ENCODE measurements at regions not wholly inside any gene's neighbourhood (a gene's known extent, or its start where the extent isn't known, plus 50 kb on each side); places are given as distances from the start of the nearest gene placed in this dataset.

GRCh38 chr7:94280851-94281250 lies 113.8 kb upstream of the COL1A2 start:
- H3K4me1 Mint-ChIP-seq (ENCODE audit: low read depth) = peaks cover 8% of the 10 kb centered on the region
- no peaks in the 10 kb centered on the region for H3K9me3 Mint-ChIP-seq
- no peak overlapping the region for H3K4me3 Mint-ChIP-seq
- H3K27ac Mint-ChIP-seq = no peak overlapping the region
- no peaks in the 10 kb centered on the region for H3K36me3 Mint-ChIP-seq (ENCODE audit: low read depth)
- H3K27me3 Mint-ChIP-seq (ENCODE audit: insufficient read depth) = peaks cover 6% of the 10 kb centered on the region; the same call in 1 of the 2 replicates
- no peak for DNase-seq
- TF ChIP-seq CTCF (IDR thresholded peaks at IDR 0.05) = no peak

DNA sequence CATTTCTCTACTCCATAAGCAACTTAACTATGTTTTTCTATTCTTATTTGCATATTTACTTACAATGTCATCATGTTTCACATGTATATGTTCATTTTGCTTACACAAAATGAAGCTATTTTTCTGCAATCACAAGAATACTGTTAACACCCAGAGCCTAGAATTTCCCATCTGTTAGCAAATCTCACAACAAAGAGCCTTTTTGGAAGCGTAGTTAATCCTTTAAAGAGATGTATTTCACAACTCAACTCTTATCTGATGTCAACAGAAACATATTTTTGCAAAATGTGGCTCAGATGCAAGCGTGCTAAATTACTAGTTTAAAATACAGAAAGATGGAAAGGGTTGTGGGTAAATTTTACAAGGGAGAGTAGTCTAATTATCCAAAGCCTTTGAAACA lies 110.6 kb upstream of the COL1A2 start:
- H3K4me3 Mint-ChIP-seq = no peak overlapping the region
- no peaks in the 10 kb centered on the region for H3K36me3 Mint-ChIP-seq (ENCODE audit: low read depth)
- H3K27me3 Mint-ChIP-seq (ENCODE audit: insufficient read depth) = peaks cover 6% of the 10 kb centered on the region; the same call in 1 of the 2 replicates
- TF ChIP-seq CTCF (IDR thresholded peaks at IDR 0.05) = no peak
- H3K4me1 Mint-ChIP-seq (ENCODE audit: low read depth) = peaks cover 14% of the 10 kb centered on the region
- no peak overlapping the region for H3K27ac Mint-ChIP-seq
- no peaks in the 10 kb centered on the region for H3K9me3 Mint-ChIP-seq
- DNase-seq = no peak

DNA sequence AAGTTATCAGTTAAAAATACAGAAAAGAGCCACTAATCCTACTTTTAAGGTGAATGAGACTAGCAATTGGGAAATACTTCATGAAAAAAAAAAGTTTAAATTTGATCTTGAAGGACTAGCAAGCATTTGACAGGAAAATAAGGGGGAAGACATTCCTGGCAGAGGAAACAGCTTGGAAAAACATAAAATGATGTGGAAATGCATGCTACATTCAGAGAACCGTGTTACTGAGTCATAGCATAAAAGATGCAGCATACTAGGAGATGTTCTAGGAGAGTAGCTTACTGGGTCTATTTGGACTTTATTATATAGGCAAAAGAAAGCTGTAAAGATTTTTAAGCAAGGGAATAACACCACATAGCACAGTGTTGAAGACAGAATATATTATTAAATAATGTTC lies 108.6 kb upstream of the COL1A2 start:
- TF ChIP-seq CTCF (IDR thresholded peaks at IDR 0.05) = no peak
- Mint-ChIP-seq H3K27ac (no peak overlapping the region), H3K27me3 (ENCODE audit: insufficient read depth) (peaks cover 6% of the 10 kb centered on the region; the same call in 1 of the 2 replicates), H3K36me3 (ENCODE audit: low read depth) (no peaks in the 10 kb centered on the region), H3K4me3 (no peak overlapping the region), H3K4me1 (ENCODE audit: low read depth) (peaks cover 32% of the 10 kb centered on the region), H3K9me3 (no peaks in the 10 kb centered on the region)
- no peak for DNase-seq

- H3K27ac Mint-ChIP-seq = no peak overlapping the region
Measured at GRCh38 chr7:94288096-94288495, 106.6 kb upstream of the COL1A2 start.

DNA sequence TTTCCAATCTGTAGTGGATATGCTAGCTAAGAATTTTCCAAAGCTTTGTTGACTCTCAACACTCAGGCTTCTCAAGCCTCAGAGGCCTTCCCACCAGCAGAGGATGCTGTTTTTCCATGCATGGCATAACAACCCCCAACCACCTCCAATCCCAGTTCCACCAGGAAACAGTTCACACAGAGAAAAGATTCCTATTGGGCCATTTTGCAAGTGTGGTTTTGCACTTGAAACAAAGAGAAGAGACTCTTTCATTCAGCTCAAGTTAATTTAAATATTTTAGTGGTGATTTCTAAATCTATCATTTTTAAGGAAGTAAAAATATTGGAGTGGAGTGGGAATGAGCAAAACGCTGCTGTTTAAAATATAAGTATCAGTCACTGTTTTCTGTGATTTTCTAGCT lies 105.6 kb upstream of the COL1A2 start:
- TF ChIP-seq CTCF (IDR thresholded peaks at IDR 0.05) = peak; percentile 94
- no peaks in the 10 kb centered on the region for H3K9me3 Mint-ChIP-seq
- H3K36me3 Mint-ChIP-seq (ENCODE audit: low read depth) = no peaks in the 10 kb centered on the region
- peaks cover 39% of the 10 kb centered on the region for H3K4me1 Mint-ChIP-seq (ENCODE audit: low read depth)
- DNase-seq = peak; percentile 83
- H3K27me3 Mint-ChIP-seq (ENCODE audit: insufficient read depth) = peaks cover 6% of the 10 kb centered on the region; the same call in 1 of the 2 replicates
- H3K27ac Mint-ChIP-seq = peak overlapping the region; percentile 30; the same call in 1 of the 2 replicates
- H3K4me3 Mint-ChIP-seq = peak overlapping the region; percentile 18; the same call in 1 of the 2 replicates

More at GRCh38 chr7:94288096-94288495, 106.6 kb upstream of the COL1A2 start:
- H3K36me3 Mint-ChIP-seq (ENCODE audit: low read depth) = no peaks in the 10 kb centered on the region
- no peaks in the 10 kb centered on the region for H3K9me3 Mint-ChIP-seq
- H3K4me1 Mint-ChIP-seq (ENCODE audit: low read depth) = peaks cover 35% of the 10 kb centered on the region
- peaks cover 6% of the 10 kb centered on the region; the same call in 1 of the 2 replicates for H3K27me3 Mint-ChIP-seq (ENCODE audit: insufficient read depth)
- no peak for DNase-seq
- TF ChIP-seq CTCF (IDR thresholded peaks at IDR 0.05) = no peak
- no peak overlapping the region for H3K4me3 Mint-ChIP-seq
